GM21737 (cell line): ENCODE measurements at regions not wholly inside any gene's neighbourhood (a gene's known extent, or its start where the extent isn't known, plus 50 kb on each side); places are given as distances from the start of the nearest gene placed in this dataset.
"Not testable (repeated sequence)": the region's sequence is repeated elsewhere in the genome, so short reads cannot be mapped to it uniquely, and the experiment has no call there.

Source experiments
- ATAC-seq: cut with Tn5 transposase; IDR thresholded peaks from one replicate; pipeline ENCODE4 v1.9.1; 2021; ENCODE audit warnings: mild to moderate bottlenecking, moderate library complexity; ENCODE audit not compliant: unreplicated experiment

DNA sequence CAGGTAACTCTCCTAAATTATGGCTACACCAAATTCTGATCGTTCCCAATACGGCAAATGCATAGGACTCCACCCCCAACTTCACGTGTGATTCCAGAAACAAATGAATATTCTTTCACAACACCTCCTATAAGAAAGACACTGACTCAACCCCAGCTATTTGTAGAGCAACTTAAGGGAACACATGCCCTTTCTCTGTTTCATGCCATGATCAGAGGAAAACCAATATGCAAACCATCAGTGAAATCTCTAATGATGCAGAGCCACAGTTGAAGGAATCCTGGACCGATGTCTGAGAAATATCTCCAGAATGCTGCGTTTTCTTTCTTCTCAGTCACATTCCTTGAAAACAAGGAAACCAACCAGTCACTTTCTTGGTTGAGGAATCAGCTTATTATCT, 164.2 kb upstream of the PTBP2 start:
- no peak for ATAC-seq

- ATAC-seq: no peak
These were observed 162.9 kb upstream of the PTBP2 start for GRCh38 chr1:96558635-96559034.

GRCh38 chr1:96559181-96559580, 162.4 kb upstream of the PTBP2 start:
- ATAC-seq: no peak

- ATAC-seq: no peak
These were observed 161.6 kb upstream of the PTBP2 start for GRCh38 chr1:96559707-96560596.

- ATAC-seq: no peak
These were observed 159.5 kb upstream of the PTBP2 start for GRCh38 chr1:96562094-96562493.

GRCh38 chr1:96564401-96564800, 157.2 kb upstream of the PTBP2 start:
- not testable (repeated sequence) for ATAC-seq

GRCh38 chr1:96565546-96565945, 156.0 kb upstream of the PTBP2 start:
- ATAC-seq: no peak

- ATAC-seq: no peak
These were observed 152.9 kb upstream of the PTBP2 start for GRCh38 chr1:96568639-96569038.

GRCh38 chr1:96569288-96569687, 152.3 kb upstream of the PTBP2 start:
- no peak for ATAC-seq

DNA sequence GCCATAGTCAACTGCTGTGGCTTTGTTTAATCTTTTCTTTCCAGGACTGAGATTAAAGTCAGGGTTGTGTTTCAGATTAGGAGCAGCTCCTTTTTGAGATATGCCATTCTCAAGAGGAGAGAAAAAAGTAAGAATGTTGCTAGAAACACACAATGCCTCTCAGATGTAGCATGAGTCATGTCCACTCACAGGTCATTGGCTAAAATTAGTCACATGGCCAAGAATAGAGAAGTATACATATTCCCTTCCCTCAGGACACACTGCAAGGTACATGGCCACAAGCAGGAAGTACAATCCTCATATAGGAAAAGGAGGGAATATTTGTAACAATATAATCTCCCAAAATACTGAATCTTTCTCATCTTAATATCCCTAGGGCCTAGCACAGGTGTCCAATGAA, 141.9 kb upstream of the PTBP2 start:
- ATAC-seq: no peak

DNA sequence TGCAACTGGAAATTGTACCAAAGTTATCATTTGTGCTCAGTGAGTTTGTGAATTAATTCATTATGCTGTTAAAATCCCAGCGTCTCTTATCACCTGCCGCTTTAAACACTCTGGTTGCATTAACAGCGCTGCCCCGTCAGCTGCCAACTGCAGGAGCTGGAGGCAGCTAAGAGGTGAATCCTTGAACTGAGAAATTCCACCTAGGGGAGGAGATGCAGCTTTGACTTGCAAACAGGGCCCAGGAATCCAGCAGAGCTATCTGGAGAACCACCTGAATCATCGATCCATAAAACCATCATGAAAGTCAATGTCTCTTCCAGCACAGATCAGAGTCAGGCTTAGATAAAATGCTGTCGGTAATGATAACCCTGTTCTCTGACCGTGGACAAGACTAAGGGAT, 140.7 kb upstream of the PTBP2 start:
- no peak for ATAC-seq

DNA sequence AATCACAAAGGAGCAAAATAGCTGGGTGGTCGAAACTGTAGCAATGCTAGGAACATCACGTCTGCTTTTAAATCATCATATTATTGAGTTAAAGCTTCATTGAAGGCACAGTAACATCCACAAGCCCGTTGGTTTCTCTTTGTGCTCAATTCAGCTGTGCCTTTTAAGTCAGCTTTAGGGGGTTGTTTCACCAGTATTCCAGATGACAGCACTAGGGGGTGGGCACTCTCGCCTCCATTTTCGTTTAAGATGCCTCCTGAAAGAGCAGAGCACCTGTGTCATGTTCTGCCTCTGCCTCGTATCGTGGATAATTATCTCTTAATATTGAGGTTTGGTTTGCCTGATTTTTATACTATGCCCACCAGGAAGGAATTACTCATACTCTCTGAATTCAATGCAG, 139.8 kb upstream of the PTBP2 start:
- no peak for ATAC-seq

GRCh38 chr1:96583903-96584302, 137.7 kb upstream of the PTBP2 start:
- no peak for ATAC-seq

GRCh38 chr1:96587222-96587621, 134.4 kb upstream of the PTBP2 start:
- no peak for ATAC-seq

- no peak for ATAC-seq
These were observed 133.1 kb upstream of the PTBP2 start for GRCh38 chr1:96588416-96588995.

DNA sequence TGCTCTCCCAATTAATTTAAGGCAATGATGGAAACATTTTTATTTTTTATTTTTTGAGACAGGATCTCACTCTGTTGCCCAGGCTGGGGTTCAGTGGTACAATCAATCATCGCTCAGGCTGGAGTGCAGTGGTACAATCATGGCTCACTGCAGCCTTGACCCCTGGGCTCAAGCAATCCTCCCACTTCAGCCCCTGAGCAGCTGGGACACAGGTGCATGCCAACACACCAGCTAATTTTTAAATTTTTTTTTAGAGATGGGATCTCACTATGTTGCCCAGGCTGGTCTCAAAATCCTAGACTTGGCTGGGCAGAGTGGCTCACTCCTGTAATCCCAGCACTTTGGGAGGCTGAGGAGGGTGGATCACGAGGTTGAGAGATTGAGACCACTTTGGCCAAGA, 126.1 kb upstream of the PTBP2 start:
- not testable (repeated sequence) for ATAC-seq

GRCh38 chr1:96596226-96596922, 125.2 kb upstream of the PTBP2 start:
- no peak for ATAC-seq

DNA sequence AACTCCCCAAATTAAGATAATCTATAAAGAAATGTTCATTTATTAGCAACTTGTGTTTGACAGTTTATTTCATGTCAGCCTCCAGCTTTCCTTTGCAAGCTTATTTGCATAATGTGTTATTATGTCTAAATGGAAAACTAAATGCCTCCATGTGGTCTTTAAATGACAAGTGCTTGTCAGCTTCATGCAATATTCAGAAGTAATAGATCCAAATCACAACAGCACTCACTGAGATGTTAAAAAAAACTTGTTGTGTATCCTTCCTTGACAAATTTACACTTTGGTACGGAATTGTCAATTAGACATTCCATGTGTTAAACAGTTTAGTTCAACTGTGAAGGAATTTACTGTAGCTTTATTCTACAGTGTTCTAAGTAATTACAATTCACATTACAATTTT, 124.4 kb upstream of the PTBP2 start:
- ATAC-seq: no peak

GRCh38 chr1:96598416-96599168, 123.0 kb upstream of the PTBP2 start:
- ATAC-seq: no peak

DNA sequence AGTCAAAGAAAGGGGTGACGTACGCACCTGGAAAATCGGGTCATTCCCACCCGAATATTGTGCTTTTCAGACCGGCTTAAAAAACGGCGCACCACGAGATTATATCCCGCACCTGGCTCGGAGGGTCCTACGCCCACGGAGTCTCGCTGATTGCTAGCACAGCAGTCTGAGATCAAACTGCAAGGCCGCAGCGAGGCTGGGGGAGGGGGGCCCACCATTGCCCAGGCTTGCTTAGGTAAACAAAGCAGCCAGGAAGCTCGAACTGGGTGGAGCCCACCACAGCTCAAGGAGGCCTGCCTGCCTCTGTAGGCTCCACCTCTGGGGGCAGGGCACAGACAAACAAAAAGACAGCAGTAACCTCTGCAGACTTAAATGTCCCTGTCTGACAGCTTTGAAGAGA, 117.0 kb upstream of the PTBP2 start:
- not testable (repeated sequence) for ATAC-seq

- not testable (repeated sequence) for ATAC-seq
These were observed 104.2 kb upstream of the PTBP2 start for GRCh38 chr1:96617375-96617774.
